Lung (tissue), 11 donors: ENCODE measurements at regions not wholly inside any gene's neighbourhood (a gene's known extent, or its start where the extent isn't known, plus 50 kb on each side); places are given as distances from the start of the nearest gene placed in this dataset.

ENCODE experiments used
- ATAC-seq: fragments of 200-7000 bp; cut with Tn5 transposase; one replicate; pipeline ENCODE4 v1.9.1; 2020; ENCODE audit warnings: moderate number of reproducible peaks; ENCODE audit not compliant: insufficient read depth, low FRiP score
- DNase-seq, 3 donors: peaks; one replicate each; pipeline ENCODE4 v3.0.0-alpha.2; 2013 to 2017
- H3K27ac ChIP-seq, 2 donors: one replicate each; pipeline ENCODE4 v1.5.1; 2013; ENCODE audit warnings: mild to moderate bottlenecking in 2 of 2, moderate library complexity in 2 of 2, control low read depth in 1 of 2, inconsistent platforms in 1 of 2, low read depth in 1 of 2, low read length in 1 of 2
- H3K27me3 ChIP-seq, 3 donors: one replicate each; pipeline ENCODE4 v1.5.1; 2013; ENCODE audit warnings: low read length in 2 of 3; ENCODE audit not compliant: control insufficient read depth in 3 of 3, insufficient read depth in 3 of 3
- H3K36me3 ChIP-seq, 4 donors: one replicate each; pipeline ENCODE4 v1.5.1; 2013; ENCODE audit warnings: low read length in 4 of 4, mild to moderate bottlenecking in 1 of 4, moderate library complexity in 1 of 4; ENCODE audit not compliant: control insufficient read depth in 4 of 4, insufficient read depth in 4 of 4
- H3K4me1 ChIP-seq, 5 donors: one replicate each; pipeline ENCODE4 v1.5.1; 2013; ENCODE audit warnings: low read length in 5 of 5, mild to moderate bottlenecking in 2 of 5, moderate library complexity in 1 of 5; ENCODE audit not compliant: control insufficient read depth in 5 of 5, insufficient read depth in 5 of 5
- H3K4me3 ChIP-seq: one replicate; pipeline ENCODE4 v1.5.1; 2013; ENCODE audit warnings: mild to moderate bottlenecking, control low read depth, moderate library complexity
- H3K9ac ChIP-seq, 2 donors: one replicate each; pipeline ENCODE4 v1.5.1; 2013; ENCODE audit warnings: low read length in 2 of 2, control low read depth in 1 of 2; ENCODE audit not compliant: insufficient read depth in 1 of 2
- H3K9me3 ChIP-seq, 4 donors: one replicate each; pipeline ENCODE4 v1.5.1; 2013; ENCODE audit warnings: low read length in 3 of 4, mild to moderate bottlenecking in 1 of 4, moderate library complexity in 1 of 4; ENCODE audit not compliant: control insufficient read depth in 4 of 4, insufficient read depth in 3 of 4
- CTCF ChIP-seq: IDR thresholded peaks from 2 replicates; pipeline ENCODE4 v1.5.1; 2012; ENCODE audit warnings: mild to moderate bottlenecking; ENCODE audit errors: control extremely low read depth, extremely low read depth
- WGBS, 2 donors: extraction: QIAGEN DNeasy Blood & Tissue Kit; methylation state at CpG; one replicate each; pipeline ENCODE4 v1.1.7; 2013; 5-methylcytosine and 5-hydroxymethylcytosine counted together
- donor health status: control.
- donor health status: control.
- donor health status: Bipolar disorder and iron deficiency.
- donor health status: healthy.
- donor health status: DM: yes; HTN: yes; CAD: no.

GRCh38 chr4:189499696-189500095, 441.0 kb upstream of the FRG1 start:
- no peak overlapping the region for H3K9ac ChIP-seq
- WGBS, 2 donors = 82 to 95% methylated on average over 7 of the region's 7 CpGs

GRCh38 chr4:189500970-189501369, 439.7 kb upstream of the FRG1 start:
- Histone ChIP-seq H3K9me3 (peaks cover 0 to 4% (median 0%) of the 10 kb centered on the region in 4 donors), H3K36me3 (no peaks in the 10 kb centered on the region), H3K4me3 (no peak overlapping the region), H3K27me3 (no peaks in the 10 kb centered on the region), H3K27ac (no peak overlapping the region), H3K4me1 (no peaks in the 10 kb centered on the region), H3K9ac (no peak overlapping the region)
- ATAC-seq (no peak), DNase-seq (no peak)
- TF ChIP-seq CTCF = no peak
- WGBS, 2 donors = 82 to 87% methylated on average over 5 of the region's 5 CpGs

More at GRCh38 chr4:189499696-189500095, 441.0 kb upstream of the FRG1 start:
- Histone ChIP-seq H3K4me1 (peaks cover 0 to 3% (median 0%) of the 10 kb centered on the region in 5 donors), H3K9me3 (peaks cover 0 to 4% (median 0%) of the 10 kb centered on the region in 4 donors), H3K36me3 (no peaks in the 10 kb centered on the region), H3K27me3 (no peaks in the 10 kb centered on the region), H3K27ac (no peak overlapping the region), H3K4me3 (no peak overlapping the region)
- ATAC-seq (no peak), DNase-seq (no peak)
- TF ChIP-seq CTCF = no peak

DNA sequence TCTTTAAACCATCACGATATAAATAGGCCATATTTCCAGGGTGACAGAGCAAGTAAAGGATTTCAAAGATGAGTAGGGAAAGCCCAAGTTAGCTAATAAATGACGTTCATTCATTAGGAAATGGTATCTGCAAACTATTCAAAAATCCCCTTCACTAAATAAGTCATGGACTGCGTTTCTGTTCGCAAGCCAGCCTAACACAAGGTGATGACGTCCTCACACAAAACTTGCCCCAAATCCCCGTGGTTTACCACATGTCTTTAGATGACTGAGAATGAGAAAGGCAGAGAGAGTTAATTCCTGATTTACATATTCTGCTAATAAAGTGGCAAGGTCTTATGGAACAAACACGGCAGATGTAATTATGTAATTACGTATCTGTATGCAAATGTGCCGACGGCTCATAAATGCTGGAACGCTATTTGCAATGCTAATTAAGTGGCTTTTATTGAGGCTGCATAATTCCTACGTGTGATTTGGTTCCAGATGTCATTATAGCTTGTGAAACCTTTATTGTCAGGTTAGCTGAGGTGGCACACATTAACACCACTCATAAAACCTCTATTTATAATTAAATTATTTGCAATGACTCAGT, 437.7 kb upstream of the FRG1 start:
- Histone ChIP-seq H3K27me3 (no peaks in the 10 kb centered on the region), H3K9me3 (peaks cover 0 to 3% (median 0%) of the 10 kb centered on the region in 4 donors), H3K9ac (no peak overlapping the region), H3K36me3 (no peaks in the 10 kb centered on the region), H3K4me1 (no peaks in the 10 kb centered on the region), H3K27ac (no peak overlapping the region), H3K4me3 (no peak overlapping the region)
- 83 to 88% methylated on average over 12 of the region's 12 CpGs for WGBS, 2 donors
- DNase-seq (no peak), ATAC-seq (no peak)
- no peak for TF ChIP-seq CTCF

DNA sequence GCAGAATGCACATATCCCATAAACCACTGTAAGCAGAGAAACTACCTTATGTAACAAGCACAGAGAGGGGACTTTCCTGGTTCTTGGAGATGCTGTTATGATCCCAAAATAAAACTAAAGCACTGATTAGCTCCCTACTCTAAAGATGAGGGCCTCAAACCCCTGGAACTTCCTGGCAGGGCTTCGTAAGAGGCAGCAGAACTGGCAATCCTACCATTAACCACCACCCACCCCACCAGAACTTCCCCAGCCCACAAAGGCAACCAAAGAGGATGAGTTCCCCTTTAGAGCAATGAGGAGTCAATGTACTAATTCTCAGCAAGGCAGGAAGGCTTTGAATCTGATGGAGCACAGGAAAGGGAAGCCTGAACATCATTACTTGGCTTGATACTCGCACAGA, 436.5 kb upstream of the FRG1 start:
- no peak overlapping the region for H3K4me3 ChIP-seq
- no peak for TF ChIP-seq CTCF

More for the DNA sequence above, 436.5 kb upstream of the FRG1 start:
- 18 to 32% methylated on average over 2 of the region's 2 CpGs for WGBS, 2 donors
- no peaks in the 10 kb centered on the region for H3K4me1 ChIP-seq
- no peak overlapping the region for H3K27ac ChIP-seq
- H3K36me3 ChIP-seq = no peaks in the 10 kb centered on the region
- no peaks in the 10 kb centered on the region for H3K27me3 ChIP-seq
- no peak for ATAC-seq
- H3K9ac ChIP-seq = no peak overlapping the region
- peaks cover 0 to 3% (median 0%) of the 10 kb centered on the region in 4 donors for H3K9me3 ChIP-seq
- DNase-seq = no peak
